DOHH2 (cell line): ENCODE measurements at regions not wholly inside any gene's neighbourhood (a gene's known extent, or its start where the extent isn't known, plus 50 kb on each side); places are given as distances from the start of the nearest gene placed in this dataset.

Source experiments
- H3F3A ChIP-seq: fragments of 200-600 bp; sonication (generic), shearing (Covaris generic); 2 replicates; pipeline ENCODE4 v1.6.0; 2016; ENCODE audit warnings: antibody characterized with exemption, mild to moderate bottlenecking; ENCODE audit not compliant: control insufficient read depth, insufficient read depth
- H3K27ac ChIP-seq: fragments of 200-600 bp; sonication (generic); 2 replicates; pipeline ENCODE4 v1.5.1; 2014; ENCODE audit warnings: low read depth, mild to moderate bottlenecking, low read length, moderate library complexity
- H3K27me3 ChIP-seq: fragments of 200-600 bp; sonication (generic); 2 replicates; pipeline ENCODE4 v1.6.1; 2014; ENCODE audit warnings: mild to moderate bottlenecking, low read length, mixed read lengths; ENCODE audit not compliant: control insufficient read depth
- H3K36me3 ChIP-seq: fragments of 200-600 bp; sonication (generic); 2 replicates; pipeline ENCODE4 v1.6.1; 2014; ENCODE audit warnings: mild to moderate bottlenecking, low read length, moderate library complexity, mixed read lengths; ENCODE audit not compliant: control insufficient read depth
- H3K4me1 ChIP-seq: fragments of 200-600 bp; sonication (generic); 2 replicates; pipeline ENCODE4 v1.6.1; 2014; ENCODE audit warnings: mild to moderate bottlenecking, low read length, mixed read lengths; ENCODE audit not compliant: control insufficient read depth
- H3K4me2 ChIP-seq: fragments of 200-600 bp; sonication (generic); 2 replicates; pipeline ENCODE4 v1.6.0; 2014; ENCODE audit warnings: mild to moderate bottlenecking, low read length, moderate library complexity
- H3K4me3 ChIP-seq: fragments of 200-600 bp; sonication (generic); 2 replicates; pipeline ENCODE4 v1.5.1; 2014; ENCODE audit warnings: mild to moderate bottlenecking, low read length, mixed read lengths
- H3K79me2 ChIP-seq: fragments of 200-600 bp; sonication (generic); 2 replicates; pipeline ENCODE4 v1.6.1; 2014; ENCODE audit warnings: mild to moderate bottlenecking, low read length, mixed read lengths; ENCODE audit not compliant: control insufficient read depth
- H3K9me2 ChIP-seq: fragments of 200-600 bp; sonication (generic); replicated peaks from 2 replicates; pipeline ENCODE4 v1.6.1; 2014; ENCODE audit warnings: mild to moderate bottlenecking, low read length, mixed read lengths; ENCODE audit not compliant: control insufficient read depth
- H3K9me3 ChIP-seq: fragments of 200-600 bp; sonication (generic); 2 replicates; pipeline ENCODE4 v1.6.1; 2014; ENCODE audit warnings: antibody characterized with exemption, low read length, mixed read lengths; ENCODE audit not compliant: control insufficient read depth, insufficient read depth
- H4K20me1 ChIP-seq: fragments of 200-600 bp; sonication (generic); 2 replicates; pipeline ENCODE4 v1.6.0; 2014; ENCODE audit warnings: low read depth, mild to moderate bottlenecking, antibody characterized with exemption, low read length, moderate library complexity; ENCODE audit not compliant: control insufficient read depth, insufficient read depth
- EZH2phosphoT487 ChIP-seq: fragments of 200-600 bp; sonication (generic); IDR thresholded peaks from 2 replicates; pipeline ENCODE4 v1.6.1; 2017; ENCODE audit warnings: borderline replicate concordance, mild to moderate bottlenecking, antibody characterized with exemption, low read length, moderate library complexity, mixed read lengths
- TF ChIP-seq, protein P1 (sequence below): fragments of 200-600 bp; sonication (generic); IDR thresholded peaks from one replicate; pipeline ENCODE4 v1.5.1; 2014; ENCODE audit warnings: antibody characterized with exemption, mild to moderate bottlenecking, low read depth, low read length; ENCODE audit not compliant: poor library complexity, severe bottlenecking

DNA sequence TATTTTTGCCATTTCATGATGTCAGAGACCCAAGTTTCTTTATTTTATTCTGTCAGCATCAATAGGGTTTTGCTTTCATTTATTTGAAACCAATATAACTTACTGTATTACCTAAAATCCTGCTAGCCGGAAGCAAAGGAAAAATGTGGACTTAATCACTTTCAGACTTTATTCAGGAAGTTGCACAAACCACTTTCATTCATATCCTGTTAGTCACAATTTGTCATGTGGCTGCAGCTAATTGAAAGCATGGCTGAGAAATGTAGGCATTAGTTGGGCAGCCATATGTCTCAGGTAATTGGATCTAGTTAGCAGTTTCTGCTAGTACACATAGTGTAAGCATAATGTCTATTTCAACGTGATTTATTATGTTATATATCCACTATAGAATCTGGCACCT is 462.3 kb upstream of the SGO1 start:
- Histone ChIP-seq H3K4me1 (no peaks in the 10 kb centered on the region), H3K9me2 (no peaks in the 10 kb centered on the region), H3K27ac (no peak overlapping the region), H3F3A (no peaks in the 10 kb centered on the region), H3K4me2 (no peak overlapping the region), H4K20me1 (no peaks in the 10 kb centered on the region), H3K27me3 (no peaks in the 10 kb centered on the region), H3K4me3 (no peak overlapping the region), H3K9me3 (no peaks in the 10 kb centered on the region), H3K79me2 (no peaks in the 10 kb centered on the region), H3K36me3 (no peaks in the 10 kb centered on the region)
- TF ChIP-seq, protein P1, sequence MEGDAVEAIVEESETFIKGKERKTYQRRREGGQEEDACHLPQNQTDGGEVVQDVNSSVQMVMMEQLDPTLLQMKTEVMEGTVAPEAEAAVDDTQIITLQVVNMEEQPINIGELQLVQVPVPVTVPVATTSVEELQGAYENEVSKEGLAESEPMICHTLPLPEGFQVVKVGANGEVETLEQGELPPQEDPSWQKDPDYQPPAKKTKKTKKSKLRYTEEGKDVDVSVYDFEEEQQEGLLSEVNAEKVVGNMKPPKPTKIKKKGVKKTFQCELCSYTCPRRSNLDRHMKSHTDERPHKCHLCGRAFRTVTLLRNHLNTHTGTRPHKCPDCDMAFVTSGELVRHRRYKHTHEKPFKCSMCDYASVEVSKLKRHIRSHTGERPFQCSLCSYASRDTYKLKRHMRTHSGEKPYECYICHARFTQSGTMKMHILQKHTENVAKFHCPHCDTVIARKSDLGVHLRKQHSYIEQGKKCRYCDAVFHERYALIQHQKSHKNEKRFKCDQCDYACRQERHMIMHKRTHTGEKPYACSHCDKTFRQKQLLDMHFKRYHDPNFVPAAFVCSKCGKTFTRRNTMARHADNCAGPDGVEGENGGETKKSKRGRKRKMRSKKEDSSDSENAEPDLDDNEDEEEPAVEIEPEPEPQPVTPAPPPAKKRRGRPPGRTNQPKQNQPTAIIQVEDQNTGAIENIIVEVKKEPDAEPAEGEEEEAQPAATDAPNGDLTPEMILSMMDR: no peak
- TF ChIP-seq EZH2phosphoT487: no peak

DNA sequence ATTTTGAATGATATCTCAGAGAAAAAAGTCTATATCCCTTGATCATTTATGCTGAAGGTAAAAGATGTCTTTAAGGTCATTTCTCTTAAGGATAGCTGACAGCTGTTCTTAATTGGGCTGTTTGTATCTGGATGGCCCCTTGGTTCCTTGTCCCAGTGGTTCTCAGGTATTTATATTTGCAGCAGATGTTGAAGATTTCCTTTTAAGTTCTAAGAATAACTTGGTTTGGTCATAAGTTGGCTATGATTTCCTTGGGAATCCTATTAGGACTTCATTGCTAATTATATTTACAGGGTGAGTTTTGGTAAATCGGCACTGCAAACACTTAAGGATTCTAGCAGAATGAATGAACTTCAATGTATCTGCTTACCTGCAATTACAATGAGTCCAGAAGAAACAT is 460.4 kb upstream of the SGO1 start:
- H3K9me2 ChIP-seq: no peaks in the 10 kb centered on the region
- H3K4me2 ChIP-seq: no peak overlapping the region
- H3K36me3 ChIP-seq: no peaks in the 10 kb centered on the region
- no peak overlapping the region for H3K4me3 ChIP-seq
- TF ChIP-seq, protein P1: no peak
- no peak for TF ChIP-seq EZH2phosphoT487
- no peaks in the 10 kb centered on the region for H3K9me3 ChIP-seq
- no peaks in the 10 kb centered on the region for H3K79me2 ChIP-seq
- no peaks in the 10 kb centered on the region for H3K4me1 ChIP-seq
- no peaks in the 10 kb centered on the region for H4K20me1 ChIP-seq
- no peak overlapping the region for H3K27ac ChIP-seq
- no peaks in the 10 kb centered on the region for H3F3A ChIP-seq
- H3K27me3 ChIP-seq: no peaks in the 10 kb centered on the region

DNA sequence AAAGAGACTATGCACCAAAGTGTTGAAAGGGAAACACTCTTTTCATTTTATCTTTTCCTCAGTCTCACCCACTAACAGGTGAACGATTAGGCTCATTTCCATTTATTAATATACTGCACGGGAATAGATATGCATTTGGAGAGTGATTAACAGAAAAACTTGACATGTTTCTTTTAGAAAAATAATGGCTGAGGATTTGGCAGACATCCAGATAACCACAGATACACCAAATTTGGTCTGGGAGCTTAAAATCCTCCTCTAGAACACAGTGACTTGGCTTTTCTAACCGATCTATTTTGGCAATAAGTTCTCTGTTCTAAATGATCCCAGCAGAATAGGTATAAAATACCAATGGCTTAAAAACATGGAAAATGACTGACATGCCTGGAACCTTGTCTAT is 459.3 kb upstream of the SGO1 start:
- Histone ChIP-seq H3K4me3 (no peak overlapping the region), H3K4me1 (no peaks in the 10 kb centered on the region), H3K9me2 (no peaks in the 10 kb centered on the region), H4K20me1 (no peaks in the 10 kb centered on the region), H3K27me3 (no peaks in the 10 kb centered on the region), H3K36me3 (no peaks in the 10 kb centered on the region), H3F3A (no peaks in the 10 kb centered on the region), H3K27ac (no peak overlapping the region), H3K79me2 (no peaks in the 10 kb centered on the region), H3K4me2 (no peak overlapping the region), H3K9me3 (no peaks in the 10 kb centered on the region)
- TF ChIP-seq, protein P1: no peak
- no peak for TF ChIP-seq EZH2phosphoT487

DNA sequence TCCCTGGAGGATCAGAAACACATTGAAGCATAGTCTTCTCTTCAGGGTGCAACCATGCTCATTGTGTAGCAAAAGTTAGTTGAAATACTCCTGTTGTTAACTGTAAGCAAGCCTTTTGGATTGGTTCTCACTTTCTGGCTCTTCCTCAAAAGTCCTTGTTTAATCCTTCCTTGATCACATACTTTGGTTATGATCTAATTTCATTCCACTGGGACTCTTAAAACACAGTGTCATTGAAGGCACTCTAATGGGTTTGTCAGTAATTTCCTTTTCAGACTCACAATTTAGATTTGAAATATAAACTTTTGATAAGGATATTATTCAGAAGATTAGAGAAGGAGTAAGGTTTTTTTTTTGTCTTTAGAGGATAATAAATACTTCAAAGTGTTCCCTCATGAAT is 451.7 kb upstream of the SGO1 start:
- Histone ChIP-seq H3K4me2 (no peak overlapping the region), H3K9me3 (no peaks in the 10 kb centered on the region)
- TF ChIP-seq EZH2phosphoT487: no peak
- TF ChIP-seq, protein P1: no peak

More for the DNA sequence above, 451.7 kb upstream of the SGO1 start:
- no peaks in the 10 kb centered on the region for H3K9me2 ChIP-seq
- H3K27ac ChIP-seq: no peak overlapping the region
- H3K36me3 ChIP-seq: no peaks in the 10 kb centered on the region
- H3F3A ChIP-seq: no peaks in the 10 kb centered on the region
- no peaks in the 10 kb centered on the region for H4K20me1 ChIP-seq
- H3K27me3 ChIP-seq: no peaks in the 10 kb centered on the region
- no peaks in the 10 kb centered on the region for H3K79me2 ChIP-seq
- no peaks in the 10 kb centered on the region for H3K4me1 ChIP-seq
- H3K4me3 ChIP-seq: no peak overlapping the region
